Esophagus (tissue), 2 donors: ENCODE measurements at regions not wholly inside any gene's neighbourhood (a gene's known extent, or its start where the extent isn't known, plus 50 kb on each side); places are given as distances from the start of the nearest gene placed in this dataset.

Source experiments
- H3K27ac ChIP-seq, 2 donors: one replicate each; pipeline ENCODE4 v1.5.1; 2013; ENCODE audit warnings: low read depth in 2 of 2, mild to moderate bottlenecking in 2 of 2, inconsistent platforms in 1 of 2, low read length in 1 of 2, moderate library complexity in 1 of 2
- H3K27me3 ChIP-seq, 2 donors: one replicate each; pipeline ENCODE4 v1.6.1; 2013; ENCODE audit warnings: low read length in 2 of 2, control low read depth in 1 of 2, mild to moderate bottlenecking in 1 of 2; ENCODE audit not compliant: insufficient read depth in 2 of 2, control insufficient read depth in 1 of 2
- H3K36me3 ChIP-seq, 2 donors: one replicate each; pipeline ENCODE4 v1.6.1; 2013; ENCODE audit warnings: low read length in 1 of 2; ENCODE audit not compliant: control insufficient read depth in 2 of 2, insufficient read depth in 2 of 2
- H3K4me1 ChIP-seq, 2 donors: one replicate each; pipeline ENCODE4 v1.6.1; 2013; ENCODE audit warnings: low read length in 1 of 2; ENCODE audit not compliant: control insufficient read depth in 2 of 2, insufficient read depth in 2 of 2
- H3K4me3 ChIP-seq, 2 donors: one replicate each; pipeline ENCODE4 v1.5.1; 2013; ENCODE audit warnings: low read length in 2 of 2, mild to moderate bottlenecking in 2 of 2, low read depth in 1 of 2, moderate library complexity in 1 of 2
- H3K9me3 ChIP-seq, 2 donors: one replicate each; pipeline ENCODE4 v1.6.1; 2013; ENCODE audit warnings: mild to moderate bottlenecking in 2 of 2, low read depth in 1 of 2, low read length in 1 of 2, moderate library complexity in 1 of 2; ENCODE audit not compliant: control insufficient read depth in 2 of 2, insufficient read depth in 1 of 2
- WGBS, 2 donors: extraction: QIAGEN DNeasy Blood & Tissue Kit; methylation state at CpG; one replicate each; pipeline ENCODE4 v1.1.7; 2013; 5-methylcytosine and 5-hydroxymethylcytosine counted together
- donor health status: healthy with polysubstance abuse.
- donor health status: Bipolar disorder and iron deficiency.

- Histone ChIP-seq H3K36me3 (no peaks in the 10 kb centered on the region), H3K27ac (no peak overlapping the region), H3K9me3 (no peaks in the 10 kb centered on the region), H3K27me3 (no peaks in the 10 kb centered on the region), H3K4me3 (no peak overlapping the region), H3K4me1 (no peaks in the 10 kb centered on the region)
- WGBS, 2 donors = 62 to 68% methylated on average over 14 of the region's 14 CpGs
Measured at GRCh38 chr19:31127134-31127967, 221.9 kb downstream of the TSHZ3 start.

- Histone ChIP-seq H3K9me3 (no peaks in the 10 kb centered on the region), H3K4me3 (no peak overlapping the region), H3K4me1 (no peaks in the 10 kb centered on the region), H3K27ac (no peak overlapping the region), H3K36me3 (no peaks in the 10 kb centered on the region), H3K27me3 (no peaks in the 10 kb centered on the region)
- 86 to 90% methylated on average over 6 of the region's 6 CpGs for WGBS, 2 donors
Measured at GRCh38 chr19:31126236-31126635, 223.0 kb downstream of the TSHZ3 start.

- no peaks in the 10 kb centered on the region for H3K9me3 ChIP-seq
- H3K27ac ChIP-seq = no peak overlapping the region
- no peaks in the 10 kb centered on the region for H3K36me3 ChIP-seq
- H3K4me1 ChIP-seq = no peaks in the 10 kb centered on the region
- 83 to 88% methylated on average over 5 of the region's 5 CpGs for WGBS, 2 donors
- no peak overlapping the region for H3K4me3 ChIP-seq
- H3K27me3 ChIP-seq = no peaks in the 10 kb centered on the region
Measured at GRCh38 chr19:31125071-31125470, 224.2 kb downstream of the TSHZ3 start.

- H3K27me3 ChIP-seq = no peaks in the 10 kb centered on the region
- H3K4me3 ChIP-seq = no peak overlapping the region
- 73 to 94% methylated on average over 6 of the region's 6 CpGs for WGBS, 2 donors
- H3K9me3 ChIP-seq = no peaks in the 10 kb centered on the region
- no peak overlapping the region for H3K27ac ChIP-seq
- no peaks in the 10 kb centered on the region for H3K36me3 ChIP-seq
- H3K4me1 ChIP-seq = no peaks in the 10 kb centered on the region
Measured at GRCh38 chr19:31121501-31121900, 227.7 kb downstream of the TSHZ3 start.

- no peaks in the 10 kb centered on the region for H3K27me3 ChIP-seq
- 88 to 93% methylated on average over 6 of the region's 6 CpGs for WGBS, 2 donors
- H3K4me1 ChIP-seq = no peaks in the 10 kb centered on the region
- no peaks in the 10 kb centered on the region for H3K36me3 ChIP-seq
- H3K9me3 ChIP-seq = no peaks in the 10 kb centered on the region
- H3K27ac ChIP-seq = no peak overlapping the region
- H3K4me3 ChIP-seq = no peak overlapping the region
Measured at GRCh38 chr19:31120952-31121351, 228.3 kb downstream of the TSHZ3 start.

- WGBS, 2 donors = 88 to 92% methylated on average over 5 of the region's 5 CpGs
- Histone ChIP-seq H3K27ac (no peak overlapping the region), H3K4me3 (no peak overlapping the region), H3K36me3 (no peaks in the 10 kb centered on the region), H3K27me3 (no peaks in the 10 kb centered on the region), H3K4me1 (no peaks in the 10 kb centered on the region), H3K9me3 (no peaks in the 10 kb centered on the region)
Measured at GRCh38 chr19:31119951-31120690, 229.1 kb downstream of the TSHZ3 start.

GRCh38 chr19:31118986-31119385, 230.2 kb downstream of the TSHZ3 start:
- no peak overlapping the region for H3K4me3 ChIP-seq
- no peaks in the 10 kb centered on the region for H3K27me3 ChIP-seq
- no peaks in the 10 kb centered on the region for H3K4me1 ChIP-seq
- no peak overlapping the region for H3K27ac ChIP-seq
- no peaks in the 10 kb centered on the region for H3K9me3 ChIP-seq
- WGBS, 2 donors = 64 to 83% methylated on average over 4 of the region's 4 CpGs
- no peaks in the 10 kb centered on the region for H3K36me3 ChIP-seq

GRCh38 chr19:31118287-31118955, 230.8 kb downstream of the TSHZ3 start:
- Histone ChIP-seq H3K27me3 (no peaks in the 10 kb centered on the region), H3K27ac (no peak overlapping the region), H3K9me3 (no peaks in the 10 kb centered on the region), H3K4me3 (no peak overlapping the region), H3K4me1 (no peaks in the 10 kb centered on the region), H3K36me3 (no peaks in the 10 kb centered on the region)
- WGBS, 2 donors = 62 to 67% methylated on average over 15 of the region's 15 CpGs

- Histone ChIP-seq H3K36me3 (no peaks in the 10 kb centered on the region), H3K9me3 (no peaks in the 10 kb centered on the region), H3K27ac (no peak overlapping the region)
Measured at GRCh38 chr19:31114585-31114984, 234.7 kb downstream of the TSHZ3 start.

More at GRCh38 chr19:31114585-31114984, 234.7 kb downstream of the TSHZ3 start:
- Histone ChIP-seq H3K4me3 (no peak overlapping the region), H3K27me3 (no peaks in the 10 kb centered on the region), H3K4me1 (no peaks in the 10 kb centered on the region)
